Kidney (tissue), 13 donors: ENCODE measurements at regions not wholly inside any gene's neighbourhood (a gene's known extent, or its start where the extent isn't known, plus 50 kb on each side); places are given as distances from the start of the nearest gene placed in this dataset.

Experiments used
- DNase-seq, 5 donors: peaks; one replicate each; pipeline ENCODE4 v3.0.0-alpha.2; 2013 to 2020
- FAIRE-seq: peaks from 2 replicates; lab custom pipeline; 2012; peaks lifted over from hg19 to GRCh38; lab: Jason Lieb, UNC
- H3K27ac ChIP-seq, 2 donors: one replicate each; pipeline ENCODE4 v1.7.0; 2013; ENCODE audit warnings: low read depth in 2 of 2, low read length in 2 of 2, inconsistent platforms in 1 of 2
- H3K27me3 ChIP-seq: one replicate; pipeline ENCODE4 v1.7.1; 2013; ENCODE audit warnings: low read length, inconsistent platforms; ENCODE audit not compliant: control insufficient read depth, insufficient read depth
- H3K36me3 ChIP-seq, 3 donors: one replicate each; pipeline versions ENCODE4 v1.7.0 to v1.7.1; 2013; ENCODE audit warnings: low read length in 3 of 3, control low read depth in 1 of 3, inconsistent platforms in 1 of 3; ENCODE audit not compliant: insufficient read depth in 3 of 3, control insufficient read depth in 2 of 3
- H3K4me1 ChIP-seq, 3 donors: one replicate each; pipeline versions ENCODE4 v1.7.0 to v1.7.1; 2013; ENCODE audit warnings: low read length in 3 of 3, inconsistent platforms in 1 of 3, low read depth in 1 of 3; ENCODE audit not compliant: control insufficient read depth in 2 of 3, insufficient read depth in 2 of 3
- H3K4me3 ChIP-seq, 3 donors: one replicate each; pipeline versions ENCODE4 v1.7.0 to v1.8.1; 2013; ENCODE audit warnings: low read length in 3 of 3, control low read depth in 1 of 3, inconsistent platforms in 1 of 3
- H3K9ac ChIP-seq, 3 donors: one replicate each; pipeline versions ENCODE4 v1.7.0 to v1.7.1; 2013; ENCODE audit warnings: low read length in 3 of 3, control low read depth in 1 of 3, inconsistent platforms in 1 of 3
- H3K9me3 ChIP-seq, 3 donors: one replicate each; pipeline versions ENCODE4 v1.7.0 to v1.7.1; 2013; ENCODE audit warnings: low read length in 3 of 3, control low read depth in 1 of 3, inconsistent platforms in 1 of 3; ENCODE audit not compliant: control insufficient read depth in 2 of 3, insufficient read depth in 1 of 3
- CTCF ChIP-seq: IDR thresholded peaks from 3 replicates; pipeline ENCODE4 v1.5.1; 2012; ENCODE audit warnings: mild to moderate bottlenecking, moderate library complexity, borderline replicate concordance; ENCODE audit not compliant: insufficient read depth; ENCODE audit errors: extremely low read depth
- intact Hi-C: fragments of 100-400 bp; cut with DNase I; formaldehyde crosslinking; loops from one replicate; pipeline ENCODE4 v1.11.1; 2022
- donor health status: control.
- donor health status: control.
- donor health status: control.
- donor health status: control.
- donor health status: control.
- donor health status: DM: yes; HTN: yes; CAD: no.
- donor health status: Normal renal cell carcinoma (clear cell type).

- H3K27ac ChIP-seq = no peak overlapping the region
- no peak overlapping the region for H3K9ac ChIP-seq
- TF ChIP-seq CTCF = no peak
- DNase-seq = no peak
- H3K36me3 ChIP-seq = no peaks in the 10 kb centered on the region
- H3K9me3 ChIP-seq = no peaks in the 10 kb centered on the region
- no peak overlapping the region for H3K4me3 ChIP-seq
- intact Hi-C loops = no loop called here
- H3K27me3 ChIP-seq = no peaks in the 10 kb centered on the region
- H3K4me1 ChIP-seq = no peaks in the 10 kb centered on the region
- no peak for FAIRE-seq
Measured at GRCh38 chr11:25432376-25432775, 899.6 kb upstream of the ANO3 start.

- no peaks in the 10 kb centered on the region for H3K27me3 ChIP-seq
- no peaks in the 10 kb centered on the region for H3K9me3 ChIP-seq
- H3K4me3 ChIP-seq = no peak overlapping the region
- H3K4me1 ChIP-seq = no peaks in the 10 kb centered on the region
- intact Hi-C loops = no loop called here
- DNase-seq = peak in 1 of 5 donors; percentile 12
- no peak for FAIRE-seq
- no peaks in the 10 kb centered on the region for H3K36me3 ChIP-seq
- H3K9ac ChIP-seq = no peak overlapping the region
- no peak overlapping the region for H3K27ac ChIP-seq
- no peak for TF ChIP-seq CTCF
Measured at GRCh38 chr11:25435197-25435596, 896.7 kb upstream of the ANO3 start.

GRCh38 chr11:25436326-25436725 lies 895.6 kb upstream of the ANO3 start:
- FAIRE-seq = no peak
- TF ChIP-seq CTCF = no peak

GRCh38 chr11:25441421-25441820 lies 890.5 kb upstream of the ANO3 start:
- TF ChIP-seq CTCF = no peak
- Histone ChIP-seq H3K4me3 (no peak overlapping the region), H3K36me3 (no peaks in the 10 kb centered on the region), H3K9me3 (no peaks in the 10 kb centered on the region), H3K9ac (no peak overlapping the region), H3K4me1 (no peaks in the 10 kb centered on the region), H3K27ac (no peak overlapping the region), H3K27me3 (no peaks in the 10 kb centered on the region)
- FAIRE-seq (no peak), DNase-seq (peak in 2 of 5 donors; percentile 11 to 16)
- intact Hi-C loops = no loop called here

More at GRCh38 chr11:25436326-25436725, 895.6 kb upstream of the ANO3 start:
- no peak for DNase-seq
- intact Hi-C loops = no loop called here
- H3K27ac ChIP-seq = no peak overlapping the region
- H3K36me3 ChIP-seq = no peaks in the 10 kb centered on the region
- no peaks in the 10 kb centered on the region for H3K4me1 ChIP-seq
- no peaks in the 10 kb centered on the region for H3K27me3 ChIP-seq
- H3K9me3 ChIP-seq = no peaks in the 10 kb centered on the region
- no peak overlapping the region for H3K4me3 ChIP-seq
- H3K9ac ChIP-seq = no peak overlapping the region
